ENCODE measurements at regions not wholly inside any gene's neighbourhood (a gene's known extent, or its start where the extent isn't known, plus 50 kb on each side); places are given as distances from the start of the nearest gene placed in this dataset.

- H3K36me3 ChIP-seq (ENCODE audit: insufficient read depth, low read length) = no peaks in the 10 kb centered on the region
- no peak overlapping the region for H3K27ac Mint-ChIP-seq
- H3K27ac ChIP-seq (ENCODE audit: low read depth, low read length) = no peak overlapping the region
- H3K4me1 Mint-ChIP-seq = no peaks in the 10 kb centered on the region
- no peaks in the 10 kb centered on the region for H3K9me3 ChIP-seq (ENCODE audit: low read length)
- H3K27me3 ChIP-seq (ENCODE audit: insufficient read depth, low read length, poor library complexity, severe bottlenecking) = no peaks in the 10 kb centered on the region
- H3K9me3 Mint-ChIP-seq = peaks cover 0 to 3% (median 0%) of the 10 kb centered on the region in 5 donors
- no peak for DNase-seq
- no peak overlapping the region for H3K4me3 ChIP-seq (ENCODE audit: low read length)
- H3K27me3 Mint-ChIP-seq = peaks cover 4 to 7% of the 10 kb centered on the region in 2 donors
- H3K4me3 Mint-ChIP-seq = no peak overlapping the region
- ChIA-PET CTCF (no interaction called here), POLR2A (no interaction called here)
- no peaks in the 10 kb centered on the region for H3K36me3 Mint-ChIP-seq
- H3K4me1 ChIP-seq (ENCODE audit: insufficient read depth, low read length) = no peaks in the 10 kb centered on the region
Observed at GRCh38 chr20:54704032-54704635, 228.7 kb downstream of the DOK5 start.

Data from CD8-positive, alpha-beta memory T cell (primary cell).